Lung (tissue), 11 donors: ENCODE measurements at regions not wholly inside any gene's neighbourhood (a gene's known extent, or its start where the extent isn't known, plus 50 kb on each side); places are given as distances from the start of the nearest gene placed in this dataset.

Experiments used
- ATAC-seq: fragments of 200-7000 bp; cut with Tn5 transposase; one replicate; pipeline ENCODE4 v1.9.1; 2020; ENCODE audit warnings: moderate number of reproducible peaks; ENCODE audit not compliant: insufficient read depth, low FRiP score
- DNase-seq, 3 donors: peaks; one replicate each; pipeline ENCODE4 v3.0.0-alpha.2; 2013 to 2017
- H3K27ac ChIP-seq, 2 donors: one replicate each; pipeline ENCODE4 v1.5.1; 2013; ENCODE audit warnings: mild to moderate bottlenecking in 2 of 2, moderate library complexity in 2 of 2, control low read depth in 1 of 2, inconsistent platforms in 1 of 2, low read depth in 1 of 2, low read length in 1 of 2
- H3K27me3 ChIP-seq, 3 donors: one replicate each; pipeline ENCODE4 v1.5.1; 2013; ENCODE audit warnings: low read length in 2 of 3; ENCODE audit not compliant: control insufficient read depth in 3 of 3, insufficient read depth in 3 of 3
- H3K36me3 ChIP-seq, 4 donors: one replicate each; pipeline ENCODE4 v1.5.1; 2013; ENCODE audit warnings: low read length in 4 of 4, mild to moderate bottlenecking in 1 of 4, moderate library complexity in 1 of 4; ENCODE audit not compliant: control insufficient read depth in 4 of 4, insufficient read depth in 4 of 4
- H3K4me1 ChIP-seq, 5 donors: one replicate each; pipeline ENCODE4 v1.5.1; 2013; ENCODE audit warnings: low read length in 5 of 5, mild to moderate bottlenecking in 2 of 5, moderate library complexity in 1 of 5; ENCODE audit not compliant: control insufficient read depth in 5 of 5, insufficient read depth in 5 of 5
- H3K4me3 ChIP-seq: one replicate; pipeline ENCODE4 v1.5.1; 2013; ENCODE audit warnings: mild to moderate bottlenecking, control low read depth, moderate library complexity
- H3K9ac ChIP-seq, 2 donors: one replicate each; pipeline ENCODE4 v1.5.1; 2013; ENCODE audit warnings: low read length in 2 of 2, control low read depth in 1 of 2; ENCODE audit not compliant: insufficient read depth in 1 of 2
- H3K9me3 ChIP-seq, 4 donors: one replicate each; pipeline ENCODE4 v1.5.1; 2013; ENCODE audit warnings: low read length in 3 of 4, mild to moderate bottlenecking in 1 of 4, moderate library complexity in 1 of 4; ENCODE audit not compliant: control insufficient read depth in 4 of 4, insufficient read depth in 3 of 4
- WGBS, 2 donors: extraction: QIAGEN DNeasy Blood & Tissue Kit; methylation state at CpG; one replicate each; pipeline ENCODE4 v1.1.7; 2013; 5-methylcytosine and 5-hydroxymethylcytosine counted together
- TF ChIP-seq, protein P1 (sequence below): IDR thresholded peaks from 2 replicates; pipeline ENCODE4 v1.5.1; 2012; ENCODE audit warnings: mild to moderate bottlenecking; ENCODE audit errors: control extremely low read depth, extremely low read depth
- donor health status: control.
- donor health status: control.
- donor health status: Bipolar disorder and iron deficiency.
- donor health status: healthy.
- donor health status: DM: yes; HTN: yes; CAD: no.

DNA sequence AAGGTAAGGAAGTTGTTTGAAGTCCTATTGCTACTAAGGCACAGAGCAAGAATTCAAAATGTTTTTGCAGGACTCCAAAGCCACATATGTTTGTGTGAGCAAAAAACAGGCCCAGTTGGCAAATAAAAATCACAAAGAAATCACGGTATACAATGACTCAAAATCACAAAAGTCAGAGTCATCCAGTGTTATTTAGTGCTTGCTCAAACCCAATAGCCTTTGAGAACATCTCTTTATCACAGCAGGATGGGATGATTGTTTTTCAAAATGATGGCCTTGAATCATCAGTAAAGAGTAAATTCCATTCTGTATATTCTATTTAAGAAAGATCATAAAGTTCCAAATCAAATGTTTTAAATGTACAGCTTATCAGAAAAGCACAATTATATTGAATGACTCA is 693.9 kb downstream of the REEP3 start:
- 81 to 82% methylated on average over 1 of the region's 1 CpG for WGBS, 2 donors
- Histone ChIP-seq H3K36me3 (no peaks in the 10 kb centered on the region), H3K4me1 (peaks cover 0 to 23% (median 0%) of the 10 kb centered on the region in 5 donors), H3K9ac (no peak overlapping the region), H3K27me3 (no peaks in the 10 kb centered on the region), H3K9me3 (peaks cover 0 to 2% (median 0%) of the 10 kb centered on the region in 4 donors), H3K27ac (no peak overlapping the region), H3K4me3 (no peak overlapping the region)
- TF ChIP-seq, protein P1, sequence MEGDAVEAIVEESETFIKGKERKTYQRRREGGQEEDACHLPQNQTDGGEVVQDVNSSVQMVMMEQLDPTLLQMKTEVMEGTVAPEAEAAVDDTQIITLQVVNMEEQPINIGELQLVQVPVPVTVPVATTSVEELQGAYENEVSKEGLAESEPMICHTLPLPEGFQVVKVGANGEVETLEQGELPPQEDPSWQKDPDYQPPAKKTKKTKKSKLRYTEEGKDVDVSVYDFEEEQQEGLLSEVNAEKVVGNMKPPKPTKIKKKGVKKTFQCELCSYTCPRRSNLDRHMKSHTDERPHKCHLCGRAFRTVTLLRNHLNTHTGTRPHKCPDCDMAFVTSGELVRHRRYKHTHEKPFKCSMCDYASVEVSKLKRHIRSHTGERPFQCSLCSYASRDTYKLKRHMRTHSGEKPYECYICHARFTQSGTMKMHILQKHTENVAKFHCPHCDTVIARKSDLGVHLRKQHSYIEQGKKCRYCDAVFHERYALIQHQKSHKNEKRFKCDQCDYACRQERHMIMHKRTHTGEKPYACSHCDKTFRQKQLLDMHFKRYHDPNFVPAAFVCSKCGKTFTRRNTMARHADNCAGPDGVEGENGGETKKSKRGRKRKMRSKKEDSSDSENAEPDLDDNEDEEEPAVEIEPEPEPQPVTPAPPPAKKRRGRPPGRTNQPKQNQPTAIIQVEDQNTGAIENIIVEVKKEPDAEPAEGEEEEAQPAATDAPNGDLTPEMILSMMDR: no peak
- DNase-seq (no peak), ATAC-seq (no peak)

DNA sequence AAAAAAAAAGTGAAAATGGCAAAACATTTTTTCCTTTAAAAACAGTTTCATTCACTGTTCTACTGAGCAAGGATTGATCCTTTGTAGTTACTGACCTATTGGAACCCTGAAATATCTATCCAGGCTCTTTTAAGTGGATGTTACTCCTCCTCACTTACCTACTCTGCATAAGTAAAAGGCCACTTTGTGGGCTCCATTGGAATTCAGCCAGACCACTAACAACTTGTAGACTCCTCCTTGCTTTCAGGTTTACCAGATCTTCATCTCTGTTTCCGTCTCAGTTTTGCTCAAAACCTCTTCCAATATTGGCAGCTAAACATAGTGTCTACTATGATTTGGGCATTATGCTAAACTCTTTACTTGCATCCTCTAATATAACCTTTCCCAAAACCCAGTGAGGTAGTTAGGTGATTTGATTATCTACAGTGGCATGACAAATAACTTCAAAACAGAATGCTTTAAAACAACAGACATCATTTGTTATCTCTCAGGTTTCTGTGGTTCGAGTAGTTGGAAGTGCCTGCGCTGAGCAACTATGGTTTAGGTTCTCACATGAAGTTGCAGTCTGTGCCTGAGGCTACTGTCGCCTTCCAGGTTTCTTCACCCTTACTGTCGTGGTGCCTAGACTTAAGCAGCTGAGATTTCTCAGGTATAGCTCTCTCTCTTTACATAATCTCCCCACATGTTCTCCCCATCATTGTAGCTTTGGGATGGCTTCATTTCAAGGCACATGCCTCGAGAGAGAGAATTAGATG is 698.2 kb downstream of the REEP3 start:
- no peak overlapping the region for H3K9ac ChIP-seq
- TF ChIP-seq, protein P1: no peak
- 70 to 86% methylated on average over 6 of the region's 6 CpGs for WGBS, 2 donors
- peaks cover 0 to 7% (median 0%) of the 10 kb centered on the region in 4 donors for H3K9me3 ChIP-seq
- no peak overlapping the region for H3K4me3 ChIP-seq
- H3K27ac ChIP-seq: no peak overlapping the region
- H3K4me1 ChIP-seq: no peaks in the 10 kb centered on the region
- no peak for DNase-seq
- ATAC-seq: no peak
- no peaks in the 10 kb centered on the region for H3K36me3 ChIP-seq
- no peaks in the 10 kb centered on the region for H3K27me3 ChIP-seq

DNA sequence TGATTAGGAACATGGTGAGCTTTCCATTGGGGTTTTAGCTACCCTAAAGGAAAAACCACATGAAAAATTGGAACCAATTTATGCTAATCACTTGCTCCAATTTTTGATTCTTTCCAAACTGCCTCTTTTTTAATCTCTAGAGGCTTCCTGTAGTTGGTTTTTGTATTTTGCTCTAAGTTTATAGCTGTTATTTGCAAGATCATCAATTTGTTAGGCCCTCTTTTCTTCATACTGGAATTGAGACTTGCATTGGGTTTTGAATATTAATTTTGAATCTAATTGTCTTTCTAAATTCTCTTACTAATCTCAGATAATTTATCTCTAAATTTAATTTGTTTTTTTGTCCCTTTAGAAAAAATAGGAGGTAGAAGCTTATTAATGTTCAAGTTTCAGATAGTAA is 713.3 kb downstream of the REEP3 start:
- no peak overlapping the region for H3K4me3 ChIP-seq
- no peaks in the 10 kb centered on the region for H3K4me1 ChIP-seq
- ATAC-seq: no peak
- H3K9me3 ChIP-seq: no peaks in the 10 kb centered on the region
- TF ChIP-seq, protein P1: no peak
- no peak overlapping the region for H3K27ac ChIP-seq
- H3K9ac ChIP-seq: no peak overlapping the region
- no peaks in the 10 kb centered on the region for H3K27me3 ChIP-seq
- no peaks in the 10 kb centered on the region for H3K36me3 ChIP-seq
- DNase-seq: no peak

DNA sequence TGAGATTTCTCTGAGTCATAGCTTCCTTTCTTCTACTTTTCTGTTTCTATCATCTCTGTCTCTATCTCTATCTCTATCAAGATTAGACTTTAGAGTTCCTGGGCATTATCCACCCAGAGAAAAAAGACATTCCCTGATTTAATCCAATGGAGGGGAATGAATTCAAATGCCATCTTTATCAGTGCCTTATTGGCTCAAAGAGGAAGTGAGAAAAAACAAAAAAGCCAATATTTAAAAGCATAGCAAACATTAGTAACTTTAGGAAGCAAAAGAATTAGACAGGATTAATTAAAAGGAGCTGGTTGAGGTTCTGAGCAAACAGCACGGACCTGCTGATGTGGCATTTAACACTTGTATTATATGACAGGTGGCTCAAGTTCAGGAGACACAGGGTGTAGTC is 736.5 kb downstream of the REEP3 start:
- TF ChIP-seq, protein P1: no peak
- no peak for DNase-seq
- Histone ChIP-seq H3K4me3 (no peak overlapping the region), H3K9me3 (no peaks in the 10 kb centered on the region), H3K27ac (no peak overlapping the region), H3K4me1 (no peaks in the 10 kb centered on the region), H3K36me3 (no peaks in the 10 kb centered on the region), H3K27me3 (no peaks in the 10 kb centered on the region), H3K9ac (no peak overlapping the region)
- no peak for ATAC-seq
- WGBS, 2 donors: 70 to 83% methylated on average over 1 of the region's 1 CpG
